Muscle layer of colon (tissue), 2 donors: ENCODE measurements at regions not wholly inside any gene's neighbourhood (a gene's known extent, or its start where the extent isn't known, plus 50 kb on each side); places are given as distances from the start of the nearest gene placed in this dataset.
"Not testable (repeated sequence)": the region's sequence is repeated elsewhere in the genome, so short reads cannot be mapped to it uniquely, and the experiment has no call there.

ENCODE experiments used
- H3K27ac ChIP-seq: one replicate; pipeline ENCODE4 v1.7.0; 2013; ENCODE audit warnings: low read depth, mild to moderate bottlenecking, low read length, moderate library complexity
- H3K27me3 ChIP-seq, 2 donors: one replicate each; pipeline ENCODE4 v1.7.0; 2013; ENCODE audit warnings: low read length in 2 of 2, mild to moderate bottlenecking in 2 of 2; ENCODE audit not compliant: insufficient read depth in 2 of 2, control insufficient read depth in 1 of 2
- H3K36me3 ChIP-seq: one replicate; pipeline ENCODE4 v1.7.0; 2013; ENCODE audit warnings: mild to moderate bottlenecking, low read length; ENCODE audit not compliant: insufficient read depth
- H3K4me1 ChIP-seq: one replicate; pipeline ENCODE4 v1.7.0; 2013; ENCODE audit warnings: mild to moderate bottlenecking, low read length; ENCODE audit not compliant: insufficient read depth
- H3K4me3 ChIP-seq, 2 donors: one replicate each; pipeline ENCODE4 v1.7.0; 2013; ENCODE audit warnings: low read length in 2 of 2, low read depth in 1 of 2, mild to moderate bottlenecking in 1 of 2, moderate library complexity in 1 of 2
- H3K9ac ChIP-seq: one replicate; pipeline ENCODE4 v1.7.0; 2013; ENCODE audit warnings: low read length
- H3K9me3 ChIP-seq: one replicate; pipeline ENCODE4 v1.7.0; 2013; ENCODE audit warnings: mild to moderate bottlenecking, low read length
- donor health status: abdominal sarcoma.
- donor health status: Adenocarcinoma of cecum.

- Histone ChIP-seq H3K9ac (no peak overlapping the region), H3K4me3 (no peak overlapping the region), H3K9me3 (no peaks in the 10 kb centered on the region), H3K27me3 (peaks cover 9 to 15% of the 10 kb centered on the region in 2 donors), H3K36me3 (no peaks in the 10 kb centered on the region), H3K27ac (no peak overlapping the region), H3K4me1 (no peaks in the 10 kb centered on the region)
Observed at GRCh38 chr1:143717434-143717833, 254.4 kb downstream of the FAM72C start.

GRCh38 chr1:143714913-143715312, 256.9 kb downstream of the FAM72C start:
- not testable (repeated sequence) for H3K9ac ChIP-seq, H3K27ac ChIP-seq, H3K9me3 ChIP-seq, H3K4me3 ChIP-seq, H3K4me1 ChIP-seq, H3K36me3 ChIP-seq
- peaks cover 0 to 15% of the 10 kb centered on the region in 2 donors for H3K27me3 ChIP-seq

- not testable (repeated sequence) for H3K27me3 ChIP-seq, H3K36me3 ChIP-seq, H3K9me3 ChIP-seq, H3K4me3 ChIP-seq, H3K27ac ChIP-seq, H3K9ac ChIP-seq, H3K4me1 ChIP-seq
Observed at GRCh38 chr1:143709606-143710259, 262.1 kb downstream of the FAM72C start.

- not testable (repeated sequence) for H3K27ac ChIP-seq, H3K9me3 ChIP-seq, H3K4me3 ChIP-seq, H3K4me1 ChIP-seq, H3K36me3 ChIP-seq, H3K9ac ChIP-seq
- peaks cover 9 to 23% of the 10 kb centered on the region in 2 donors for H3K27me3 ChIP-seq
Observed at GRCh38 chr1:143702739-143703138, 269.0 kb downstream of the FAM72C start.

- Histone ChIP-seq H3K4me3 (no peak overlapping the region), H3K4me1 (no peaks in the 10 kb centered on the region), H3K27me3 (peaks cover 18 to 30% of the 10 kb centered on the region in 2 donors), H3K9me3 (no peaks in the 10 kb centered on the region), H3K36me3 (no peaks in the 10 kb centered on the region), H3K9ac (no peak overlapping the region), H3K27ac (no peak overlapping the region)
Observed at GRCh38 chr1:143699731-143700130, 272.1 kb downstream of the FAM72C start.

- no peaks in the 10 kb centered on the region for H3K36me3 ChIP-seq
- no peak overlapping the region for H3K4me3 ChIP-seq
- H3K27ac ChIP-seq: no peak overlapping the region
- no peaks in the 10 kb centered on the region for H3K9me3 ChIP-seq
- H3K9ac ChIP-seq: no peak overlapping the region
- no peaks in the 10 kb centered on the region for H3K4me1 ChIP-seq
- peaks cover 18 to 32% of the 10 kb centered on the region in 2 donors for H3K27me3 ChIP-seq
Observed at GRCh38 chr1:143699115-143699514, 272.7 kb downstream of the FAM72C start.

- no peak overlapping the region for H3K27ac ChIP-seq
- H3K27me3 ChIP-seq: peaks cover 18 to 37% of the 10 kb centered on the region in 2 donors
- no peaks in the 10 kb centered on the region for H3K9me3 ChIP-seq
- H3K4me1 ChIP-seq: no peaks in the 10 kb centered on the region
- no peak overlapping the region for H3K4me3 ChIP-seq
- H3K36me3 ChIP-seq: no peaks in the 10 kb centered on the region
- no peak overlapping the region for H3K9ac ChIP-seq
Observed at GRCh38 chr1:143698016-143698415, 273.8 kb downstream of the FAM72C start.

- Histone ChIP-seq H3K27me3 (peaks cover 18 to 43% of the 10 kb centered on the region in 2 donors), H3K9ac (no peak overlapping the region), H3K9me3 (no peaks in the 10 kb centered on the region), H3K36me3 (no peaks in the 10 kb centered on the region), H3K27ac (no peak overlapping the region), H3K4me1 (no peaks in the 10 kb centered on the region), H3K4me3 (no peak overlapping the region)
Observed at GRCh38 chr1:143694085-143694484, 277.7 kb downstream of the FAM72C start.

GRCh38 chr1:143691971-143692529, 279.7 kb downstream of the FAM72C start:
- Histone ChIP-seq H3K4me1 (no peaks in the 10 kb centered on the region), H3K9me3 (no peaks in the 10 kb centered on the region), H3K9ac (no peak overlapping the region), H3K4me3 (no peak overlapping the region), H3K27me3 (peaks cover 4 to 26% of the 10 kb centered on the region in 2 donors), H3K27ac (no peak overlapping the region), H3K36me3 (no peaks in the 10 kb centered on the region)

- H3K27me3 ChIP-seq: peaks cover 0 to 26% of the 10 kb centered on the region in 2 donors
- no peak overlapping the region for H3K27ac ChIP-seq
- H3K9me3 ChIP-seq: no peaks in the 10 kb centered on the region
- no peak overlapping the region for H3K9ac ChIP-seq
- no peak overlapping the region for H3K4me3 ChIP-seq
- no peaks in the 10 kb centered on the region for H3K4me1 ChIP-seq
- H3K36me3 ChIP-seq: no peaks in the 10 kb centered on the region
Observed at GRCh38 chr1:143691400-143691891, 280.3 kb downstream of the FAM72C start.

- H3K36me3 ChIP-seq: no peaks in the 10 kb centered on the region
- H3K9me3 ChIP-seq: no peaks in the 10 kb centered on the region
- peaks cover 0 to 23% of the 10 kb centered on the region in 2 donors for H3K27me3 ChIP-seq
- no peaks in the 10 kb centered on the region for H3K4me1 ChIP-seq
- H3K4me3 ChIP-seq: no peak overlapping the region
- H3K27ac ChIP-seq: no peak overlapping the region
- no peak overlapping the region for H3K9ac ChIP-seq
Observed at GRCh38 chr1:143689781-143690180, 282.0 kb downstream of the FAM72C start.

- no peak overlapping the region for H3K27ac ChIP-seq
- H3K9ac ChIP-seq: no peak overlapping the region
- no peak overlapping the region for H3K4me3 ChIP-seq
- no peaks in the 10 kb centered on the region for H3K27me3 ChIP-seq
- no peaks in the 10 kb centered on the region for H3K36me3 ChIP-seq
- no peaks in the 10 kb centered on the region for H3K4me1 ChIP-seq
- H3K9me3 ChIP-seq: no peaks in the 10 kb centered on the region
Observed at GRCh38 chr1:143680304-143680703, 291.5 kb downstream of the FAM72C start.
